OCI-LY3 (cell line): ENCODE measurements at regions not wholly inside any gene's neighbourhood (a gene's known extent, or its start where the extent isn't known, plus 50 kb on each side); places are given as distances from the start of the nearest gene placed in this dataset.

Experiments used
- H2AFZ ChIP-seq: fragments of 200-600, 300-600 bp; shearing (Covaris generic); 2 replicates; pipeline ENCODE4 v1.6.0; 2014; ENCODE audit warnings: antibody characterized with exemption, low read depth, low read length
- H3K27ac ChIP-seq: fragments of 200-600, 300-600 bp; sonication (generic); 2 replicates; pipeline ENCODE4 v1.5.1; 2014; ENCODE audit warnings: mild to moderate bottlenecking, low read length, moderate library complexity, mixed read lengths
- H3K27me3 ChIP-seq: fragments of 200-600, 300-600 bp; sonication (generic); 2 replicates; pipeline ENCODE4 v1.6.1; 2014; ENCODE audit warnings: low read depth, low read length, mixed read lengths
- H3K36me3 ChIP-seq: fragments of 200-600, 300-600 bp; sonication (generic); replicated peaks from 2 replicates; pipeline ENCODE3; 2014; ENCODE audit warnings: low read depth, low read length, mixed read lengths
- H3K4me1 ChIP-seq: fragments of 300-600, 200-600 bp; sonication (generic); 2 replicates; pipeline ENCODE4 v1.6.1; 2014; ENCODE audit warnings: low read length, mixed read lengths
- H3K4me2 ChIP-seq: fragments of 200-600, 300-600 bp; sonication (generic); 2 replicates; pipeline ENCODE4 v1.6.1; 2014; ENCODE audit warnings: low read length, mixed read lengths
- H3K4me3 ChIP-seq: fragments of 300-600, 200-600 bp; sonication (generic); 2 replicates; pipeline ENCODE4 v1.5.1; 2014; ENCODE audit warnings: antibody characterized with exemption, mild to moderate bottlenecking, low read length, moderate library complexity
- H3K79me2 ChIP-seq: fragments of 300-600, 200-600 bp; shearing (Covaris generic); 2 replicates; pipeline ENCODE4 v1.6.1; 2014; ENCODE audit warnings: mild to moderate bottlenecking, low read length, mixed read lengths
- H3K9ac ChIP-seq: fragments of 300-600, 200-600 bp; shearing (Covaris generic); 2 replicates; pipeline ENCODE4 v1.6.0; 2014; ENCODE audit warnings: mild to moderate bottlenecking, low read length, moderate library complexity
- H3K9me3 ChIP-seq: fragments of 200-600, 300-600 bp; shearing (Covaris generic); 2 replicates; pipeline ENCODE4 v1.6.1; 2014; ENCODE audit warnings: low read length, mixed read lengths; ENCODE audit not compliant: insufficient read depth
- H4K20me1 ChIP-seq: fragments of 200-600, 300-600 bp; sonication (generic); 2 replicates; pipeline ENCODE4 v1.6.1; 2016; ENCODE audit warnings: low read length, mixed read lengths; ENCODE audit not compliant: insufficient read depth
- EZH2phosphoT487 ChIP-seq: fragments of 200-600 bp; shearing (Covaris generic); IDR thresholded peaks from 2 replicates; pipeline ENCODE4 v1.6.1; 2018; ENCODE audit warnings: antibody characterized with exemption, mixed run types, low read depth
- TF ChIP-seq, protein P1 (sequence below): fragments of 200-600, 300-600 bp; sonication (generic); IDR thresholded peaks from 2 replicates; pipeline ENCODE4 v1.5.1; 2014; ENCODE audit warnings: antibody characterized with exemption, low read length, low read depth

DNA sequence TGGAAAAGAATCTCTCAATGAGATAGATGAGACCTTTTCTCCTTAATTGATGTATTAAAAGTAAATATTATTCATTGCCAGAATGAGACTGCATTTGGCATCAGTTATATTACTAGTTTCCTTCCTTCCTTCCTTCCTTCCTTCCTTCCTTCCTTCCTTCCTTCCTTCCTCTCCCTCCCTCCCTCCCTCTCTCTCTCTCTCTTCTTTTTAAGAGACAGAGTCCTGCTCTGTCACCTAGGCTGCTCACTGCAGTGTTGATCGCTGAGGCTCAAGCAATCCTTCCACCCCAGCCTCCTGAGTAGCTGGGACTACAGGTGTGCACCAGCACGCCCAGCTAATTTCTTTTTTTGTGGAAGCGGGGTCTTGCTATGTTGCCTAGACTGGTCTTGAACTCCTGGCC, 50.4 kb upstream of the ARX start:
- H3K27ac ChIP-seq = no peak overlapping the region
- no peak overlapping the region for H3K4me2 ChIP-seq
- TF ChIP-seq EZH2phosphoT487 = no peak
- TF ChIP-seq, protein P1, sequence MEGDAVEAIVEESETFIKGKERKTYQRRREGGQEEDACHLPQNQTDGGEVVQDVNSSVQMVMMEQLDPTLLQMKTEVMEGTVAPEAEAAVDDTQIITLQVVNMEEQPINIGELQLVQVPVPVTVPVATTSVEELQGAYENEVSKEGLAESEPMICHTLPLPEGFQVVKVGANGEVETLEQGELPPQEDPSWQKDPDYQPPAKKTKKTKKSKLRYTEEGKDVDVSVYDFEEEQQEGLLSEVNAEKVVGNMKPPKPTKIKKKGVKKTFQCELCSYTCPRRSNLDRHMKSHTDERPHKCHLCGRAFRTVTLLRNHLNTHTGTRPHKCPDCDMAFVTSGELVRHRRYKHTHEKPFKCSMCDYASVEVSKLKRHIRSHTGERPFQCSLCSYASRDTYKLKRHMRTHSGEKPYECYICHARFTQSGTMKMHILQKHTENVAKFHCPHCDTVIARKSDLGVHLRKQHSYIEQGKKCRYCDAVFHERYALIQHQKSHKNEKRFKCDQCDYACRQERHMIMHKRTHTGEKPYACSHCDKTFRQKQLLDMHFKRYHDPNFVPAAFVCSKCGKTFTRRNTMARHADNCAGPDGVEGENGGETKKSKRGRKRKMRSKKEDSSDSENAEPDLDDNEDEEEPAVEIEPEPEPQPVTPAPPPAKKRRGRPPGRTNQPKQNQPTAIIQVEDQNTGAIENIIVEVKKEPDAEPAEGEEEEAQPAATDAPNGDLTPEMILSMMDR = no peak
- H3K4me3 ChIP-seq = no peak overlapping the region
- no peaks in the 10 kb centered on the region for H3K9me3 ChIP-seq
- H4K20me1 ChIP-seq = no peaks in the 10 kb centered on the region
- H3K79me2 ChIP-seq = no peaks in the 10 kb centered on the region
- H3K36me3 ChIP-seq = no peaks in the 10 kb centered on the region
- H3K27me3 ChIP-seq = no peaks in the 10 kb centered on the region
- no peak overlapping the region for H2AFZ ChIP-seq
- peaks cover 8% of the 10 kb centered on the region for H3K4me1 ChIP-seq
- H3K9ac ChIP-seq = no peak overlapping the region
